OCI-M2 (cell line): ENCODE measurements at regions not wholly inside any gene's neighbourhood (a gene's known extent, or its start where the extent isn't known, plus 50 kb on each side); places are given as distances from the start of the nearest gene placed in this dataset.
"Not testable (repeated sequence)": the region's sequence is repeated elsewhere in the genome, so short reads cannot be mapped to it uniquely, and the experiment has no call there.

ENCODE experiments used
- DNase-seq: peaks from one replicate; lab custom pipeline; 2025; ENCODE audit not compliant: unreplicated experiment; lab: John Stamatoyannopoulos, UW

- DNase-seq = no peak
These were observed 665.5 kb upstream of the CNTNAP5 start for GRCh38 chr2:123359636-123360035.

- no peak for DNase-seq
These were observed 662.2 kb upstream of the CNTNAP5 start for GRCh38 chr2:123362671-123363440.

- DNase-seq = no peak
These were observed 661.3 kb upstream of the CNTNAP5 start for GRCh38 chr2:123363826-123364225.

- no peak for DNase-seq
These were observed 660.7 kb upstream of the CNTNAP5 start for GRCh38 chr2:123364243-123364896.

- no peak for DNase-seq
These were observed 658.7 kb upstream of the CNTNAP5 start for GRCh38 chr2:123366239-123366837.

GRCh38 chr2:123370186-123370585 is 654.9 kb upstream of the CNTNAP5 start:
- DNase-seq = no peak

GRCh38 chr2:123371535-123371934 is 653.6 kb upstream of the CNTNAP5 start:
- DNase-seq = no peak

GRCh38 chr2:123380370-123380935 is 644.6 kb upstream of the CNTNAP5 start:
- no peak for DNase-seq

GRCh38 chr2:123415678-123416077 is 609.4 kb upstream of the CNTNAP5 start:
- DNase-seq = no peak

- no peak for DNase-seq
These were observed 605.1 kb upstream of the CNTNAP5 start for GRCh38 chr2:123419976-123420375.

GRCh38 chr2:123434546-123435395 is 590.3 kb upstream of the CNTNAP5 start:
- no peak for DNase-seq

GRCh38 chr2:123438251-123438650 is 586.8 kb upstream of the CNTNAP5 start:
- DNase-seq = no peak

GRCh38 chr2:123438675-123439074 is 586.4 kb upstream of the CNTNAP5 start:
- no peak for DNase-seq

- DNase-seq = no peak
These were observed 576.3 kb upstream of the CNTNAP5 start for GRCh38 chr2:123448801-123449200.

- DNase-seq = no peak
These were observed 573.5 kb upstream of the CNTNAP5 start for GRCh38 chr2:123451542-123451941.

GRCh38 chr2:123453046-123453700 is 571.9 kb upstream of the CNTNAP5 start:
- no peak for DNase-seq

- no peak for DNase-seq
These were observed 571.3 kb upstream of the CNTNAP5 start for GRCh38 chr2:123453772-123454171.

- DNase-seq = not testable (repeated sequence)
These were observed 569.9 kb upstream of the CNTNAP5 start for GRCh38 chr2:123455234-123455633.

- no peak for DNase-seq
These were observed 568.7 kb upstream of the CNTNAP5 start for GRCh38 chr2:123456416-123456815.

- DNase-seq = no peak
These were observed 561.2 kb upstream of the CNTNAP5 start for GRCh38 chr2:123463886-123464285.
